ENCODE measurements at regions not wholly inside any gene's neighbourhood (a gene's known extent, or its start where the extent isn't known, plus 50 kb on each side); places are given as distances from the start of the nearest gene placed in this dataset.

DNA sequence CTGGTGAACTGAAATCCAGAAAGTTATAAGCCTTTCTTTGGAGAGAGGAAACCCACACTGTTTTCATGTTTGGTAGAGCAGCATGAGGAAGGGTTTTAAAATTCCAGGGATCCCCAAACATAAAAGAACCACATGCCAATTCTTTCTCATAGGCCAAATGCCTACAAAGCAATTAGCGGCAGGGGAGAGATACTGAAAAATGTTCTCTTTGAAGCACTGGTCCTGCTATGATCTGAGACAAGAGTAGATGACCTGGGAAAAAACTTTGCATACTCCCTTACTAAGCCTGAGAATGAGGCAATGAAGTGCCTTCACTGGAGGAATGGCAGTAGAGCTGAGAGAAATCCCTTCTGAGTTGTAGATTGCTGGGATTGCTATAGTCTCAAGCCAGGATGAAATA lies 1261.7 kb downstream of the DSC3 start:
- Histone ChIP-seq H3K9me3 (no peaks in the 10 kb centered on the region), H3K27me3 (no peaks in the 10 kb centered on the region), H3K4me1 (no peaks in the 10 kb centered on the region), H3K27ac (no peak overlapping the region), H3K36me3 (no peaks in the 10 kb centered on the region), H3K4me3 (no peak overlapping the region)
- no peak for DNase-seq
- no peak for ATAC-seq
- TF ChIP-seq, protein P1, sequence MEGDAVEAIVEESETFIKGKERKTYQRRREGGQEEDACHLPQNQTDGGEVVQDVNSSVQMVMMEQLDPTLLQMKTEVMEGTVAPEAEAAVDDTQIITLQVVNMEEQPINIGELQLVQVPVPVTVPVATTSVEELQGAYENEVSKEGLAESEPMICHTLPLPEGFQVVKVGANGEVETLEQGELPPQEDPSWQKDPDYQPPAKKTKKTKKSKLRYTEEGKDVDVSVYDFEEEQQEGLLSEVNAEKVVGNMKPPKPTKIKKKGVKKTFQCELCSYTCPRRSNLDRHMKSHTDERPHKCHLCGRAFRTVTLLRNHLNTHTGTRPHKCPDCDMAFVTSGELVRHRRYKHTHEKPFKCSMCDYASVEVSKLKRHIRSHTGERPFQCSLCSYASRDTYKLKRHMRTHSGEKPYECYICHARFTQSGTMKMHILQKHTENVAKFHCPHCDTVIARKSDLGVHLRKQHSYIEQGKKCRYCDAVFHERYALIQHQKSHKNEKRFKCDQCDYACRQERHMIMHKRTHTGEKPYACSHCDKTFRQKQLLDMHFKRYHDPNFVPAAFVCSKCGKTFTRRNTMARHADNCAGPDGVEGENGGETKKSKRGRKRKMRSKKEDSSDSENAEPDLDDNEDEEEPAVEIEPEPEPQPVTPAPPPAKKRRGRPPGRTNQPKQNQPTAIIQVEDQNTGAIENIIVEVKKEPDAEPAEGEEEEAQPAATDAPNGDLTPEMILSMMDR (IDR thresholded peaks at IDR 0.05): no peak
- intact Hi-C loops (cut with DNase I): no loop called here

DNA sequence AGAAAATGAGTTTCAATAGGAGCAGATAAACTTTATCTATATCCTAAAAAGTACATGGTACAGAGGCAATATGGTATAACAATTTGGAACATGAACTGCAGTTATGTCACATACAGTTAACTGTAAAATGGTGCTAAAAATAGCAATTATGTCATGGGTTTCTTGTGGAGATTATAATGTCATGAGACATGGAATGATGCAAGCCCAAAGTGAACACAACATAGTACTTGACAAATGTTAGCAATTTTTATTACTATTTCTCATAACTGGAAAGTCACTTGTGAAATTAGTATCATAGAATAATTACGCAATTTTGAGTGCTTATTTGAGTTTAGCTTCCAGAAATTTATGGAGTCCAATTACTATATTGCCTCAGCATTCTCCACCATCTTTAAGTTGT lies 1263.4 kb downstream of the DSC3 start:
- ATAC-seq: no peak
- no peak overlapping the region for H3K4me3 ChIP-seq
- no peaks in the 10 kb centered on the region for H3K36me3 ChIP-seq
- no peaks in the 10 kb centered on the region for H3K27me3 ChIP-seq
- no peaks in the 10 kb centered on the region for H3K9me3 ChIP-seq
- TF ChIP-seq, protein P1 (IDR thresholded peaks at IDR 0.05): no peak
- intact Hi-C loops (cut with DNase I): no loop called here
- DNase-seq: no peak
- H3K27ac ChIP-seq: no peak overlapping the region
- no peaks in the 10 kb centered on the region for H3K4me1 ChIP-seq

DNA sequence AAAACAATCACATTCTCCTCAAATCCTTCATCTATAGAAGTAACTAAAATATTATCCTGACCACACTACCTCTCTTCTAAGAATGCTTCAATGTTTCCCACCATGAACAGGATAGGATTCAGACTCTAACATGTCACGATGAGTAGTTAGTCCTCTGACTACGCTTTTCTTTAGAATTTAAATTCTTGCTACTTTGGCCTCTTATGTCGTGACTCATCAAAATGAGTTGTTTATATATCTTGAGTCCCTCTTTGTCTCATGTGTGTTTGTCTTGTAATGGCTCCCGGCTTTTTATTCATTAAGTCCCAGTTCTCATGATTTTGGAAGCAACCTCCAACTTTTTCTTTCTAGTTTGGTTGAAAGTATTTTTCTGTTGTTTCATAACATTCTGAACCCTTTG lies 1289.2 kb downstream of the DSC3 start:
- TF ChIP-seq, protein P1 (IDR thresholded peaks at IDR 0.05): no peak
- intact Hi-C loops (cut with DNase I): no loop called here

DNA sequence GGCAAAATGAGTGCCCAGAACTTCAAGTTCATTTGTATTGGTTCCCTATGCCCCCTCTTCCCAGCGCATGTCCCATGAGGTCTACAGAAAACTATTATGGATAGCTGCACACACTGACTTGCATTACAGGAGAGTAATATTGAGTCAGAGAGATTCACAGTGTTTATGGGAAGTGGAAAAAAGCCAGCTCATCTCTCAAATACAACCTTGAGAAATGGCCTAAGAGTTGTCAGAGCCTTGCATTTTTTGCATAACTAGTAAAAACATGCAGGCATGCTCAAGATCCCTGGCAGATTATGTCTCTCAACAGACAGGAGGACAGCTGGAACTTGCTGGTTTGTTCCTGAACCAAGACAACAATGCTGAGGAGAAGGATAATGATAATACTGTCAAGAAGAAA lies 1292.8 kb downstream of the DSC3 start:
- H3K4me1 ChIP-seq: no peaks in the 10 kb centered on the region
- TF ChIP-seq, protein P1 (IDR thresholded peaks at IDR 0.05): no peak
- H3K36me3 ChIP-seq: no peaks in the 10 kb centered on the region
- ATAC-seq (no peak), DNase-seq (no peak)
- H3K4me3 ChIP-seq: no peak overlapping the region
- H3K9me3 ChIP-seq: no peaks in the 10 kb centered on the region
- H3K27ac ChIP-seq: no peak overlapping the region
- H3K27me3 ChIP-seq: no peaks in the 10 kb centered on the region
- intact Hi-C loops (cut with DNase I): no loop called here

More for the DNA sequence above, 1289.2 kb downstream of the DSC3 start:
- Histone ChIP-seq H3K27ac (no peak overlapping the region), H3K36me3 (no peaks in the 10 kb centered on the region), H3K9me3 (no peaks in the 10 kb centered on the region), H3K4me1 (no peaks in the 10 kb centered on the region), H3K27me3 (no peaks in the 10 kb centered on the region), H3K4me3 (no peak overlapping the region)
- ATAC-seq: no peak
- DNase-seq: no peak

DNA sequence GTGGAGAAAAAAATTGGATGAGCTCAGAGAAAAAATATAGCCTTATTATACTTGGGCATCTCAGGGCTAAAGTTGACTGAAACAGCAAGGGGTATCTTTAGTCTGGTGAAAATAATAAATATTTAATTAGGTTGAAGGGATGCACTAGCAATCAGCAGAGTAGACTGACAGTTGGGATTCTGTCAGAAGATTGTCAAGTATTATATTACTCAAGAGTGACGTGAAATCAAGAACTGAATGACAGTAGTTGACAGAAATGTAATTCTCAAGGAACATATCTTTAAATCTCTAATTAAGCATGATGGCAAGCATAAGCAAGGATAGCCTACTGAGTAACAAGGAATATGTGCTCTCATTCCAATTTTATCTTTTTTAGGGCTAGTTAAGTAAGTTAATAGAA lies 1301.1 kb downstream of the DSC3 start:
- H3K36me3 ChIP-seq: no peaks in the 10 kb centered on the region
- H3K9me3 ChIP-seq: no peaks in the 10 kb centered on the region
- no peaks in the 10 kb centered on the region for H3K4me1 ChIP-seq
- no peak overlapping the region for H3K4me3 ChIP-seq
- no peaks in the 10 kb centered on the region for H3K27me3 ChIP-seq
- DNase-seq (no peak), ATAC-seq (no peak)
- TF ChIP-seq, protein P1 (IDR thresholded peaks at IDR 0.05): no peak
- intact Hi-C loops (cut with DNase I): no loop called here
- H3K27ac ChIP-seq: no peak overlapping the region

DNA sequence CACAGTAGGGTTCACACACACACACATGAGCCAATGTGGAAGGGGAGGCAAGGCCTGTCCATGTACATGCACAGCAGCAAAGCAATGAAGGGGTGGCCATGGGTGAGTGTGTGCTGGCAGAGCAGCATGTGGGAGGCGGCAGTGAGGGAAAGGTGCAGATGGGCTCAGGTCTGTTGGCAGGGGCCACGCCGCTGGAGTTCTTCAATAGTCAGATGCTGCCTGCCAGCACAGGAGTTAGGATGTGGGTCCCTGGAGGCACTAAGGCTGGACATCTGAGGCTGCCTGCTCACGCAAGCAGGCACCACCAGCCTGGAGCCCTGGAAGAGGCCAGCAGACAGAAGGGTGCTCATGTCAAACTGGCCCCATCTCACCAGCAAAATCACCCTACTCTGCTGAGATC lies 1304.9 kb downstream of the DSC3 start:
- Histone ChIP-seq H3K27ac (no peak overlapping the region), H3K9me3 (no peaks in the 10 kb centered on the region), H3K27me3 (no peaks in the 10 kb centered on the region), H3K4me1 (no peaks in the 10 kb centered on the region), H3K36me3 (no peaks in the 10 kb centered on the region), H3K4me3 (no peak overlapping the region)
- intact Hi-C loops (cut with DNase I): no loop called here
- TF ChIP-seq, protein P1 (IDR thresholded peaks at IDR 0.05): no peak
- DNase-seq: no peak
- ATAC-seq: peak; percentile 22

Measured in upper lobe of right lung (tissue), 1 donor.